GM12865 (cell line): ENCODE measurements at regions not wholly inside any gene's neighbourhood (a gene's known extent, or its start where the extent isn't known, plus 50 kb on each side); places are given as distances from the start of the nearest gene placed in this dataset.

Experiments
- DNase-seq: peaks from one replicate; pipeline ENCODE4 v3.0.0; 2010; ENCODE audit warnings: low read depth
- H3K4me3 ChIP-seq: 2 replicates; pipeline ENCODE4 v1.5.1; 2011; ENCODE audit warnings: mild to moderate bottlenecking, low read depth, low read length, control low read depth
- TF ChIP-seq, protein P1 (sequence below): IDR thresholded peaks from 2 replicates; pipeline ENCODE4 v1.5.1; 2011; ENCODE audit warnings: low read length, control low read depth, low read depth, inconsistent platforms; ENCODE audit not compliant: insufficient read depth; ENCODE audit errors: missing control alignments

DNA sequence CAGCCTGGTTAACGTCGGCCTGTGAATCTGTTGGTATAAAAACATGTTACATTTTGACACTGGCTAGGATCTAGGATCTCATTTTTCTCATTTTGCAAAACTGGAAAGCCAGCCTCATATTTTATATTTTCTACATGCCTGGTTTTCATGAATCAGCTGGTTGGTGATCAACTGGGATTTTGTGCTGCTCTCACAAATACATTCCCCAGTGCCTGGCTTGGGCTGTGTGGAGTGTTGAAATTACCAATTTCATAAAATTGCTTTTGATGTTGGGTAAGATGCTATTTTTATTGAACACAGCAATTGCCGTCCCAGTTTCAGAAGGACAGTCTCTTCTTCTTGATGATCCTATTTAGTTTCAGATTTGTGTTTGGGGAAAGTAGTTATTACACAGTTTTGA lies 604.3 kb downstream of the TAFA4 start:
- no peak for DNase-seq
- TF ChIP-seq, protein P1, sequence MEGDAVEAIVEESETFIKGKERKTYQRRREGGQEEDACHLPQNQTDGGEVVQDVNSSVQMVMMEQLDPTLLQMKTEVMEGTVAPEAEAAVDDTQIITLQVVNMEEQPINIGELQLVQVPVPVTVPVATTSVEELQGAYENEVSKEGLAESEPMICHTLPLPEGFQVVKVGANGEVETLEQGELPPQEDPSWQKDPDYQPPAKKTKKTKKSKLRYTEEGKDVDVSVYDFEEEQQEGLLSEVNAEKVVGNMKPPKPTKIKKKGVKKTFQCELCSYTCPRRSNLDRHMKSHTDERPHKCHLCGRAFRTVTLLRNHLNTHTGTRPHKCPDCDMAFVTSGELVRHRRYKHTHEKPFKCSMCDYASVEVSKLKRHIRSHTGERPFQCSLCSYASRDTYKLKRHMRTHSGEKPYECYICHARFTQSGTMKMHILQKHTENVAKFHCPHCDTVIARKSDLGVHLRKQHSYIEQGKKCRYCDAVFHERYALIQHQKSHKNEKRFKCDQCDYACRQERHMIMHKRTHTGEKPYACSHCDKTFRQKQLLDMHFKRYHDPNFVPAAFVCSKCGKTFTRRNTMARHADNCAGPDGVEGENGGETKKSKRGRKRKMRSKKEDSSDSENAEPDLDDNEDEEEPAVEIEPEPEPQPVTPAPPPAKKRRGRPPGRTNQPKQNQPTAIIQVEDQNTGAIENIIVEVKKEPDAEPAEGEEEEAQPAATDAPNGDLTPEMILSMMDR = no peak
- no peak overlapping the region for H3K4me3 ChIP-seq

DNA sequence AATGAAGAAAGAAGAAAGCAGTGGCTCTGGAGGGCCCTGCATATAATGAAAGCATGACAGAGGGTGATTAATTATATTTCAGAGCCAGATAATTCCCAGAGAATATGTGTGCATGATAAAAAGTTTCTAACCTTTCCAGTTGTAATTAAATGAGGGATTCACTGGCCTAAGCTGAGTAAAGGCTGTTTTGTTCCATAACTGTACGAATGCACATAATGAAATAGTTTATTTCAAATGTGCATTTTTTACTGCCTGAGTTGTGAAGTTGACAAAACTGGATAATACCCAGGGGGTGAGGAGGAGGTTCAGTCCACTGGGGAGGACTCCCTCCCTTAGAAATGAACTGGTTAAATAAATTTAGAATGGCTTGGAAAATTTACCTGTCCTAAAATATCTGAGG lies 616.4 kb downstream of the TAFA4 start:
- no peak overlapping the region for H3K4me3 ChIP-seq
- no peak for DNase-seq

DNA sequence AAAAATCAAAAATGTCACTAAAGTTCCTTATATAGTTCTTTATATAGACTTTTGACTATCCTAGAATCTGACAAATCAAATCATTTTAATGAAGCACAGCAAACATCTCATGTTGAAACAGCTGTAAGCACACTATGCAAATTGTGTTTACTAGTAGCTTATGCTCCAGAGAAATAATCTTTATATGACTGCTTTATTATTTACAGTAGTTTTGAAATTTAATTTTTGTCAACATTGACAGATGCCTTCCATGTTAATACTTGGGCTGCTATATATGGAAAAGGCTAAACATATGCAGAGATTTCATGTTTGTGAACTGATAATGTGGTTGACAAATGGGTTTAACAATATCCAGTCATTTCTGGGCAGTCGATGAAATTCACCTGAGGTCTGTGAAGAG lies 616.8 kb downstream of the TAFA4 start:
- no peak overlapping the region for H3K4me3 ChIP-seq
- DNase-seq = no peak
- TF ChIP-seq, protein P1 = no peak

More for the DNA sequence above, 616.4 kb downstream of the TAFA4 start:
- TF ChIP-seq, protein P1 = no peak

DNA sequence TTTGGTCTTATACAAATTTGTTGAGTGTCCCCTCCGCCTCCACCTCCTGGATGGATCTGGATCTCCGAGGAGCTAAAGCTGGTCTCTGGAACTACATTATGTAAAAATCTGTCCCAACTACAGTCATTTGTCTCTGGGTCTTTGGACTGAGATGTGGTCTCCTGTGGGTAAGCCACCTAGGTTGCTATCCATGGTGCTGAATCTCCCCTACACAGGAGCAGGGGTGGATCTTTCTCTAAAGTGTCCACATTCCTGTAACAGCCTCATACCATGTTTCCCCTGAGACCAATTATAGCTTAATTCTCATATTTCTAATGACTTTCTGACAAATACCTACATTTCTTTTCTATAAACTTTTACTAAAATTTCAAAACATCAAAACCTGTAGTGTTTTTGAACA lies 625.8 kb downstream of the TAFA4 start:
- peak; percentile 23 for DNase-seq
- TF ChIP-seq, protein P1 = no peak
- H3K4me3 ChIP-seq = no peak overlapping the region

DNA sequence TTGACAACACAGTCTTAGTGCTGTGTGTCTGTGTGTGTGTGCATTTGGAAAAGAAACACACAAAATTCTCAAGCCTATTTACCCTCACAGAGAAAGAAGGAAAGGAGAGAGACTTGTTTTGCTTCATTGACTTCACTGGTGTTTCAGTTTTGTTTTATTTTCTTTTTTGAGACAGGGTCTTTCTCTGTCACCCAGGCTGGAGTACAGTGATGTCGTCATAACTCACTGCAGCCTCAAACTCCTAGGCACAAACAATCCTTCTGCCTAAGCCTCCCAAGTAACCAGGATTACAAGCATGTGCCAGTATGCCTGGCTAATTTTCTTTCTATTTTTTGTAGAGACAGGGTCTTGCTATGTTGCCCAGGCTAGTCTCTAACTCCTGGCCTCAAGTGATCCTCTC lies 636.9 kb downstream of the TAFA4 start:
- no peak overlapping the region for H3K4me3 ChIP-seq
- TF ChIP-seq, protein P1 = no peak
- DNase-seq = no peak

DNA sequence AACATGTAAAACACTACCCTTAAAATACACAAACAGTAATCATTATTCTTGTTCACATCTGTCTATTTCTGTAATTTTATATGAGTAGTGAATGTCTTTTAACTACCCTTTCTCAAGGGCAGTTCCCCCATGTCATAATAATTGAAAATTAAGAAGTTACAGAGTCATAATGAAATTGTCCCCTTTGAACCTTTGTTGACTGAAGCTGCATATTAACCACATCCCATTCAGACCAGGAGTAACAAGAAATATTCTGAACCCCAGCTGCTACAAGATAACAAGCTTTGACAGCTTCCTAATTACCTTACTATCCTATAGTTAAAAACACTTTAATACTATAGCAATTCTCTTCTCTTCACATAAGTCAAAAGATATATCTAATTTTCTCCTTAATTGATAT lies 635.9 kb upstream of the SUCLG2 start:
- TF ChIP-seq, protein P1 = no peak
- H3K4me3 ChIP-seq = no peak overlapping the region
- DNase-seq = no peak

DNA sequence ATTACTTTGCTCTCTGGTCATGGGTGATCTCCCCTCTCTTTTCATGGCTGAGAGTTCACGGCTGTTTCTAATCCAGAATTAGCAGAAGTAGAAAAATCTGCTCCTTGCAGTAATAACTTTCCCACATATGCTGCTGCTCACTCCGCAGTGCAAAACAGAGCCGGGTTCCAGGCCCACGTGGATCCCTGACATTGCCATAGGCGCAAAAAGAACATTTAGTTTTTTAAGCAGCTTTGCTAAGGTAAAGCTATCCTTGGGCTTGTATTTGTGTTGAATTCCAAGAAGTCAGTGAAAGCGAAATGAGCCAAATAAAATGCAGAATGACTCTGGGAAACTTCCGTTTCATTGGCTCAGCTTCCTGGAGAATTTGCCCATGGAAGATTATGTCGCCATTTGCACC lies 633.7 kb upstream of the SUCLG2 start:
- no peak for DNase-seq
- TF ChIP-seq, protein P1 = no peak
- no peak overlapping the region for H3K4me3 ChIP-seq
